ENCODE measurements at regions not wholly inside any gene's neighbourhood (a gene's known extent, or its start where the extent isn't known, plus 50 kb on each side); places are given as distances from the start of the nearest gene placed in this dataset.

- TF ChIP-seq CTCF (conservative IDR thresholded peaks at IDR 0.05 in 1 of 2, IDR thresholded peaks at IDR 0.05 in 1 of 2; ENCODE audit: low read depth in 1 of 2, low read length in 2 of 2) (no peak), EZH2 (IDR thresholded peaks at IDR 0.05; ENCODE audit: low read length, missing control alignments) (no peak)
Measured at GRCh38 chr7:11895337-11895736, 63.3 kb upstream of the THSD7A start.

Measured in fibroblast of lung (primary cell).